ENCODE measurements at regions not wholly inside any gene's neighbourhood (a gene's known extent, or its start where the extent isn't known, plus 50 kb on each side); places are given as distances from the start of the nearest gene placed in this dataset.

DNA sequence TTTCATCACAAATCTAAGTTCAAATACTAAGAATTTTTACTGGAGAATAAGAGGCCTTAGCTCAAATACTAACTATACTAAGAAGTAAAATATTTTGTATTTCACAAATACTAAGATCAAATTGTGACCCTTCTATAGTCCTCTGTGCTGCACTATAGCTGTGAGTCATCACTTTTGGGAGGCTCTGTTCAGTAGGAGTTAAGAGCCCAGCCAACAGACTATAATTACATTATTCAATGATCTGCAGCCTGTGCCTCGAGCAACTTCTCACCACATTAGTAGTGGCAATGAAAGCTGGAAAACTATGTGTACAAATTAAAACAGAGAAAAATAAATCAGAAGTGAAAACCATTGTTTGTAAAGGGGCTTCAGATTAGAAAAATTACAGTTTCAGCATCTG is 147.3 kb upstream of the GPC6 start:
- no peaks in the 10 kb centered on the region for H3K79me2 ChIP-seq (replicated peaks; ENCODE audit: insufficient read depth, low read length)
- no peaks in the 10 kb centered on the region for H3F3A ChIP-seq (ENCODE audit: insufficient read depth, low read length, poor library complexity, severe bottlenecking)
- no peaks in the 10 kb centered on the region for H3K27me3 ChIP-seq (ENCODE audit: insufficient read depth, low read depth, low read length)
- no peak overlapping the region for H2AFZ ChIP-seq (ENCODE audit: low read depth, low read length)
- no peak overlapping the region for H3K9ac ChIP-seq (ENCODE audit: low read length)
- no peak overlapping the region for H3K4me3 ChIP-seq (ENCODE audit: low read length)
- no peaks in the 10 kb centered on the region for H4K20me1 ChIP-seq (ENCODE audit: insufficient read depth)
- TF ChIP-seq, protein P1, sequence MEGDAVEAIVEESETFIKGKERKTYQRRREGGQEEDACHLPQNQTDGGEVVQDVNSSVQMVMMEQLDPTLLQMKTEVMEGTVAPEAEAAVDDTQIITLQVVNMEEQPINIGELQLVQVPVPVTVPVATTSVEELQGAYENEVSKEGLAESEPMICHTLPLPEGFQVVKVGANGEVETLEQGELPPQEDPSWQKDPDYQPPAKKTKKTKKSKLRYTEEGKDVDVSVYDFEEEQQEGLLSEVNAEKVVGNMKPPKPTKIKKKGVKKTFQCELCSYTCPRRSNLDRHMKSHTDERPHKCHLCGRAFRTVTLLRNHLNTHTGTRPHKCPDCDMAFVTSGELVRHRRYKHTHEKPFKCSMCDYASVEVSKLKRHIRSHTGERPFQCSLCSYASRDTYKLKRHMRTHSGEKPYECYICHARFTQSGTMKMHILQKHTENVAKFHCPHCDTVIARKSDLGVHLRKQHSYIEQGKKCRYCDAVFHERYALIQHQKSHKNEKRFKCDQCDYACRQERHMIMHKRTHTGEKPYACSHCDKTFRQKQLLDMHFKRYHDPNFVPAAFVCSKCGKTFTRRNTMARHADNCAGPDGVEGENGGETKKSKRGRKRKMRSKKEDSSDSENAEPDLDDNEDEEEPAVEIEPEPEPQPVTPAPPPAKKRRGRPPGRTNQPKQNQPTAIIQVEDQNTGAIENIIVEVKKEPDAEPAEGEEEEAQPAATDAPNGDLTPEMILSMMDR (IDR thresholded peaks at IDR 0.05; ENCODE audit: poor library complexity, severe bottlenecking): no peak
- TF ChIP-seq EZH2 (IDR thresholded peaks at IDR 0.05; ENCODE audit: borderline replicate concordance, insufficient read depth, low read length, poor library complexity, severe bottlenecking) (no peak), TAF1 (IDR thresholded peaks at IDR 0.05; ENCODE audit: low read depth) (no peak), SMC3 (conservative IDR thresholded peaks at IDR 0.05; ENCODE audit: poor library complexity) (no peak), EP300 (conservative IDR thresholded peaks at IDR 0.05; ENCODE audit: poor library complexity, severe bottlenecking) (no peak), RAD21 (conservative IDR thresholded peaks at IDR 0.05) (no peak), MXI1 (conservative IDR thresholded peaks at IDR 0.05; ENCODE audit: poor library complexity, severe bottlenecking) (no peak), POLR2AphosphoS5 (IDR thresholded peaks at IDR 0.05) (no peak)
- TF ChIP-seq, protein P2, sequence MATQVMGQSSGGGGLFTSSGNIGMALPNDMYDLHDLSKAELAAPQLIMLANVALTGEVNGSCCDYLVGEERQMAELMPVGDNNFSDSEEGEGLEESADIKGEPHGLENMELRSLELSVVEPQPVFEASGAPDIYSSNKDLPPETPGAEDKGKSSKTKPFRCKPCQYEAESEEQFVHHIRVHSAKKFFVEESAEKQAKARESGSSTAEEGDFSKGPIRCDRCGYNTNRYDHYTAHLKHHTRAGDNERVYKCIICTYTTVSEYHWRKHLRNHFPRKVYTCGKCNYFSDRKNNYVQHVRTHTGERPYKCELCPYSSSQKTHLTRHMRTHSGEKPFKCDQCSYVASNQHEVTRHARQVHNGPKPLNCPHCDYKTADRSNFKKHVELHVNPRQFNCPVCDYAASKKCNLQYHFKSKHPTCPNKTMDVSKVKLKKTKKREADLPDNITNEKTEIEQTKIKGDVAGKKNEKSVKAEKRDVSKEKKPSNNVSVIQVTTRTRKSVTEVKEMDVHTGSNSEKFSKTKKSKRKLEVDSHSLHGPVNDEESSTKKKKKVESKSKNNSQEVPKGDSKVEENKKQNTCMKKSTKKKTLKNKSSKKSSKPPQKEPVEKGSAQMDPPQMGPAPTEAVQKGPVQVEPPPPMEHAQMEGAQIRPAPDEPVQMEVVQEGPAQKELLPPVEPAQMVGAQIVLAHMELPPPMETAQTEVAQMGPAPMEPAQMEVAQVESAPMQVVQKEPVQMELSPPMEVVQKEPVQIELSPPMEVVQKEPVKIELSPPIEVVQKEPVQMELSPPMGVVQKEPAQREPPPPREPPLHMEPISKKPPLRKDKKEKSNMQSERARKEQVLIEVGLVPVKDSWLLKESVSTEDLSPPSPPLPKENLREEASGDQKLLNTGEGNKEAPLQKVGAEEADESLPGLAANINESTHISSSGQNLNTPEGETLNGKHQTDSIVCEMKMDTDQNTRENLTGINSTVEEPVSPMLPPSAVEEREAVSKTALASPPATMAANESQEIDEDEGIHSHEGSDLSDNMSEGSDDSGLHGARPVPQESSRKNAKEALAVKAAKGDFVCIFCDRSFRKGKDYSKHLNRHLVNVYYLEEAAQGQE (IDR thresholded peaks at IDR 0.05; ENCODE audit: borderline replicate concordance): no peak
- no peak overlapping the region for H3K4me2 ChIP-seq (ENCODE audit: low read length)
- no peaks in the 10 kb centered on the region for H3K36me3 ChIP-seq (ENCODE audit: insufficient read depth, low read length)
- H3K9me3 ChIP-seq (ENCODE audit: low read length): no peaks in the 10 kb centered on the region
- H3K9me2 ChIP-seq (ENCODE audit: insufficient read depth, low read length): no peaks in the 10 kb centered on the region
- no peak overlapping the region for H3K27ac ChIP-seq (ENCODE audit: low read length)

DNA sequence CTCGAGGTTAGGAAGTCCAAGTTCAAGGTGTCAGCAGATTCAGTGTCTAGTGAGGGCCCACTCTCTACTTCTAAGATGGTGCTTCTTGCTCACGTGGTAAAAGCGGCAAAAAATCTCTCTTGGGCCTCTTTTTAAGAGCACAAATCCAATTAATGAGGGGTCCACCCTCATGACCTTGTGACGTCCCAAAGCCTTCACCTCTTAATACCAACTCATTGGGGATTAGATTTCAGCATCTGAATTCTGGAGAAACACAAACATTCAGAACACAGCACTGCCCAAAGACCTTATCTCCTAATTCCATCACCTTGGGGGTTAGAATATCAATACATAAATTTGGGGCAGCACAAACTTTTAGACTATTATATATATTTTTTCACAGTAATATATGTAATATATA is 146.4 kb upstream of the GPC6 start:
- H3K9me2 ChIP-seq (ENCODE audit: insufficient read depth, low read length): no peaks in the 10 kb centered on the region
- H3K27ac ChIP-seq (ENCODE audit: low read length): no peak overlapping the region
- no peaks in the 10 kb centered on the region for H3K9me3 ChIP-seq (ENCODE audit: low read length)
- H3K4me3 ChIP-seq (ENCODE audit: low read length): no peak overlapping the region
- H3F3A ChIP-seq (ENCODE audit: insufficient read depth, low read length, poor library complexity, severe bottlenecking): no peaks in the 10 kb centered on the region
- no peak overlapping the region for H3K4me2 ChIP-seq (ENCODE audit: low read length)
- H3K27me3 ChIP-seq (ENCODE audit: insufficient read depth, low read depth, low read length): no peaks in the 10 kb centered on the region
- H3K36me3 ChIP-seq (ENCODE audit: insufficient read depth, low read length): no peaks in the 10 kb centered on the region
- no peak overlapping the region for H2AFZ ChIP-seq (ENCODE audit: low read depth, low read length)
- no peak overlapping the region for H3K9ac ChIP-seq (ENCODE audit: low read length)
- no peaks in the 10 kb centered on the region for H3K79me2 ChIP-seq (replicated peaks; ENCODE audit: insufficient read depth, low read length)
- TF ChIP-seq, protein P1 (IDR thresholded peaks at IDR 0.05; ENCODE audit: poor library complexity, severe bottlenecking): no peak
- no peak for TF ChIP-seq TAF1 (IDR thresholded peaks at IDR 0.05; ENCODE audit: low read depth)
- no peak for TF ChIP-seq POLR2AphosphoS5 (IDR thresholded peaks at IDR 0.05)
- no peak for TF ChIP-seq RAD21 (conservative IDR thresholded peaks at IDR 0.05)
- TF ChIP-seq, protein P2 (IDR thresholded peaks at IDR 0.05; ENCODE audit: borderline replicate concordance): no peak
- no peak for TF ChIP-seq EP300 (conservative IDR thresholded peaks at IDR 0.05; ENCODE audit: poor library complexity, severe bottlenecking)
- no peak for TF ChIP-seq SMC3 (conservative IDR thresholded peaks at IDR 0.05; ENCODE audit: poor library complexity)
- TF ChIP-seq EZH2 (IDR thresholded peaks at IDR 0.05; ENCODE audit: borderline replicate concordance, insufficient read depth, low read length, poor library complexity, severe bottlenecking): no peak
- no peak for TF ChIP-seq MXI1 (conservative IDR thresholded peaks at IDR 0.05; ENCODE audit: poor library complexity, severe bottlenecking)
- no peaks in the 10 kb centered on the region for H4K20me1 ChIP-seq (ENCODE audit: insufficient read depth)
